T1000 (cell line): ENCODE measurements at regions not wholly inside any gene's neighbourhood (a gene's known extent, or its start where the extent isn't known, plus 50 kb on each side); places are given as distances from the start of the nearest gene placed in this dataset.
"Not testable (repeated sequence)": the region's sequence is repeated elsewhere in the genome, so short reads cannot be mapped to it uniquely, and the experiment has no call there.

Experiments
- DNase-seq: peaks from one replicate; lab custom pipeline; 2025; ENCODE audit warnings: mixed read lengths; lab: John Stamatoyannopoulos, UW

- DNase-seq, result no peak
Observed at GRCh38 chr1:61028136-61028535, 54.2 kb upstream of the NFIA start.

GRCh38 chr1:61018068-61018467, 64.3 kb upstream of the NFIA start:
- not testable (repeated sequence) for DNase-seq

GRCh38 chr1:61017651-61018050, 64.7 kb upstream of the NFIA start:
- DNase-seq, result no peak

- DNase-seq, result no peak
Observed at GRCh38 chr1:61013946-61014667, 68.3 kb upstream of the NFIA start.

- DNase-seq, result no peak
Observed at GRCh38 chr1:61013189-61013945, 69.0 kb upstream of the NFIA start.

- DNase-seq, result no peak
Observed at GRCh38 chr1:61012341-61012761, 70.0 kb upstream of the NFIA start.

- no peak for DNase-seq
Observed at GRCh38 chr1:61011561-61012263, 70.6 kb upstream of the NFIA start.

- DNase-seq, result no peak
Observed at GRCh38 chr1:61007534-61008364, 74.6 kb upstream of the NFIA start.

- DNase-seq, result no peak
Observed at GRCh38 chr1:61005614-61006580, 76.5 kb upstream of the NFIA start.

GRCh38 chr1:61004262-61005003, 77.9 kb upstream of the NFIA start:
- DNase-seq, result no peak

- DNase-seq, result no peak
Observed at GRCh38 chr1:61000327-61000726, 82.0 kb upstream of the NFIA start.

GRCh38 chr1:60998786-60999185, 83.6 kb upstream of the NFIA start:
- DNase-seq, result no peak

GRCh38 chr1:60994828-60995492, 87.4 kb upstream of the NFIA start:
- DNase-seq, result no peak

GRCh38 chr1:60994369-60994768, 88.0 kb upstream of the NFIA start:
- DNase-seq, result no peak

- DNase-seq, result no peak
Observed at GRCh38 chr1:60992165-60992564, 90.2 kb upstream of the NFIA start.

GRCh38 chr1:60990714-60991090, 91.7 kb upstream of the NFIA start:
- DNase-seq, result no peak

GRCh38 chr1:60989749-60990713, 92.3 kb upstream of the NFIA start:
- peak; percentile 64 for DNase-seq

- DNase-seq, result no peak
Observed at GRCh38 chr1:60988891-60989290, 93.5 kb upstream of the NFIA start.
